ENCODE measurements at regions not wholly inside any gene's neighbourhood (a gene's known extent, or its start where the extent isn't known, plus 50 kb on each side); places are given as distances from the start of the nearest gene placed in this dataset.
A peak's percentile ranks its signal among the peaks of the same experiment; 100 is the strongest.
"Not testable (repeated sequence)": the region's sequence is repeated elsewhere in the genome, so short reads cannot be mapped to it uniquely, and the experiment has no call there.

- DNase-seq (ENCODE audit: low read depth) = no peak
- H3K4me3 ChIP-seq (replicated peaks; ENCODE audit: low read depth, low read length) = no peak overlapping the region
- TF ChIP-seq, protein P1, sequence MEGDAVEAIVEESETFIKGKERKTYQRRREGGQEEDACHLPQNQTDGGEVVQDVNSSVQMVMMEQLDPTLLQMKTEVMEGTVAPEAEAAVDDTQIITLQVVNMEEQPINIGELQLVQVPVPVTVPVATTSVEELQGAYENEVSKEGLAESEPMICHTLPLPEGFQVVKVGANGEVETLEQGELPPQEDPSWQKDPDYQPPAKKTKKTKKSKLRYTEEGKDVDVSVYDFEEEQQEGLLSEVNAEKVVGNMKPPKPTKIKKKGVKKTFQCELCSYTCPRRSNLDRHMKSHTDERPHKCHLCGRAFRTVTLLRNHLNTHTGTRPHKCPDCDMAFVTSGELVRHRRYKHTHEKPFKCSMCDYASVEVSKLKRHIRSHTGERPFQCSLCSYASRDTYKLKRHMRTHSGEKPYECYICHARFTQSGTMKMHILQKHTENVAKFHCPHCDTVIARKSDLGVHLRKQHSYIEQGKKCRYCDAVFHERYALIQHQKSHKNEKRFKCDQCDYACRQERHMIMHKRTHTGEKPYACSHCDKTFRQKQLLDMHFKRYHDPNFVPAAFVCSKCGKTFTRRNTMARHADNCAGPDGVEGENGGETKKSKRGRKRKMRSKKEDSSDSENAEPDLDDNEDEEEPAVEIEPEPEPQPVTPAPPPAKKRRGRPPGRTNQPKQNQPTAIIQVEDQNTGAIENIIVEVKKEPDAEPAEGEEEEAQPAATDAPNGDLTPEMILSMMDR (IDR thresholded peaks at IDR 0.05; ENCODE audit: low read length, missing control alignments) = no peak
These were observed 154.0 kb upstream of the ZNF92 start for GRCh38 chr7:65219623-65220022.

DNA sequence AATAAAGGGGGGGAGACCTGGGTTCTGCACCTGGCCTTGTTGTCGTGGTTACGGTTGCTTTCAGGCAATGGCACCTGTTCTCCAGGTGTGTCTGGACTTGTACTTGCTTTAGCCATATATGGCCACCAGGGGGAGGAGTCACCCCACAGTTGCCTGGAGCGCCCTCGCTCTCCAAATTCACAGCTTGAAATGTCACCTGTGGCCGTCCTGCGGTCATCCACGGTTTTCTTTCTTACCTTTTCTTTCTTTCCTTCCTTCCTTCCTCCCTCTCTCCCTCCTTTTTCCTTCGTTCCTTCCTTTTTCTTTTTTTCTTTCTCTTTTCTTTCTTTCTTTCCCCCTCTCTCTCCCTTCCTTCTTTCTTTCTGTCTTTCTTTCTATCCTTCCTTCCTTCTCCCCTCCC is 157.2 kb upstream of the ZNF92 start:
- H3K4me3 ChIP-seq (replicated peaks; ENCODE audit: low read depth, low read length) = no peak overlapping the region
- peak; percentile 48 for DNase-seq (ENCODE audit: low read depth)
- TF ChIP-seq, protein P1 (IDR thresholded peaks at IDR 0.05; ENCODE audit: low read length, missing control alignments) = peak; percentile 61

DNA sequence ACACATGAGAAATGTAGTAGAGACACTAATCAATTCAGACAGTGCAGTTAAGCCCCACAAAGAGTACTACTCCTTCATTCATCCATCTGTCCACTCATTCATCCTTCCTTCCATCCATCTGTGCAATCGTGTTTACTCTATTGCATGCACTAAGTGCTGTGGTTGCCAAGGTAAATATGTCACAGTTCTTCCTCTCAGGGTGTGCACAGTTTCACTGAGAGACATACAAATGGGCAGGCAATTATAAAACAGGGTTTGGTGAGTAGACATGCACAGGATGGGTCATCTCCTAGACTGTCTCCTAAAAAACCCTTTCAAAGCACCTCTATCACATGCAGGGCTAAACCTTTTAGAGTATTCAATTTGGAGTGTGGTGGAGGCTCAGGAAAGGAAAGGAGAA is 160.4 kb upstream of the ZNF92 start:
- not testable (repeated sequence) for DNase-seq (ENCODE audit: low read depth)

GRCh38 chr7:65199221-65199620 is 174.4 kb upstream of the ZNF92 start:
- not testable (repeated sequence) for DNase-seq (ENCODE audit: low read depth); H3K4me3 ChIP-seq (replicated peaks; ENCODE audit: low read depth, low read length)

More for the DNA sequence above, 160.4 kb upstream of the ZNF92 start:
- not testable (repeated sequence) for H3K4me3 ChIP-seq (replicated peaks; ENCODE audit: low read depth, low read length)

- not testable (repeated sequence) for H3K4me3 ChIP-seq (replicated peaks; ENCODE audit: low read depth, low read length); DNase-seq (ENCODE audit: low read depth)
These were observed 180.2 kb upstream of the ZNF92 start for GRCh38 chr7:65193334-65194058.

DNA sequence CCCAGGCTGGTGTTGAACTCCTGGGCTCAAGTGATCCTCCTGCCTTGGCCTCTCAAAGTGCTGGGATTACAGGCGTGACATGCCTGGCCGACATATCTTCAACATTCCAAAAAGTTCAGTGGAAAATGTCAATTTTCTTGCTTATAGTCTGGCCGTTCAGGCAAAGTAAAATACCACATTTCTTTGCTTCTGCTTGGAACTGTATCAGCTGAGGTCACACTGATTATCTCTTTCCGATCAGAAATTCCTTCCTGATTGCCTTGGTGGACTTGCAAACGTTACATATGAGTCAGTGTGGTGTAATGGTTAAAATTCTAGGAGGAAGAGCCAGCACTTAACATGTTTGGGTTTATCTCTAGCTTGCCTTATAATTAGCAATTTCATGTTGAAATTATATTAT is 170.6 kb upstream of the ERV3-1 start:
- DNase-seq (ENCODE audit: low read depth) = not testable (repeated sequence)

GRCh38 chr7:65150105-65150504 is 143.6 kb upstream of the ERV3-1 start:
- not testable (repeated sequence) for DNase-seq (ENCODE audit: low read depth); H3K4me3 ChIP-seq (replicated peaks; ENCODE audit: low read depth, low read length)

More for the DNA sequence above, 170.6 kb upstream of the ERV3-1 start:
- H3K4me3 ChIP-seq (replicated peaks; ENCODE audit: low read depth, low read length) = not testable (repeated sequence)

DNA sequence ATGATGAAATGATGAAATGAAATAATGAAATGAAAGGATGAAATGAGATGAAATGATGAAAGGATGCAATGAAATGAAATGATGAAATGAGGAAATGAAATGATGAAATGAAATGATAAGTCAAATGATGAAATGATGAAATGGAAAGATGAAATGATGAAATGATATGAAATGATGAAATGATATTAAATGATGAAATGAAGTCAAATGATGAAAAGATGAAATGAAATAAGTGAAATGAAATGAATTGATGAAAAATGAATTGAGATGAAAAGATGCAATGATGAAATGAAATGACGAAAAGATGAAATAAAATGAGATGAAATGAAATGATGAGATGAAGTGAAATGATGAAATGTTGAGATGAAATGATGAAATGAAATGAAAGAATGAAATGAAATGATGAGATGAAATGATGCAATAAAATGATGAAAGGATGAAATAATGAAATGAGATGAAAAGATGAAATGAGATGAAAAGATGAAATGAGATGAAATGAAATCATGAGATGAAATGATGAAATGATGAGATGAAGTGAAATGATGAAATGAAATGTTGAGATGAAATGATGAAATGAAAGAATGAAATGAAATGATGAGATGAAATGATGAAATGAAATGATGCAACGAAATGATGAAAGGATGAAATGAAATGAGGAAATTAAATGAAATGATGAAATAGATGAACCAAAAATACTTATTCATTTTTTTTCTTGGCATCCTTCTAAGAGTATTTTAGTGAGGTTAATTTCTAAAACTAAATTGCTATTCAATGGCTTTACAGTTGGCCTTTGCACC is 139.8 kb upstream of the ERV3-1 start:
- H3K4me3 ChIP-seq (replicated peaks; ENCODE audit: low read depth, low read length); DNase-seq (ENCODE audit: low read depth): not testable (repeated sequence)

DNA sequence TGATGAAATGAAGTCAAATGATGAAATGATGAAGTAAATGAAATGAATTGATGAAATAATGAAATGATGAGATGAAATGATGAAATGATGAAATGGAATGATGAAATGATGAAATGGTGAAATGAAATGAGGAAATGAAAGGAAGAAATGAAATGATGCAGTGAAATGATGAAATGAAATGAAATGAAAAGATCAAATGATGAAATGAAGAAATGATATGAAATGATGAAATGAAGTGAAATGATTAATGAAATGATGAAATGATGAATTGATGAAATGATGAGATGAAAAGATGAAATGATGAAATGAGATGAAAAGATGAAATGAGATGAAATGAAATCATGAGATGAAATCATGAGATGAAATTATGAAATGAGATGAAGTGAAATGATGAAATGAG is 139.2 kb upstream of the ERV3-1 start:
- DNase-seq (ENCODE audit: low read depth); H3K4me3 ChIP-seq (replicated peaks; ENCODE audit: low read depth, low read length): not testable (repeated sequence)

GRCh38 chr7:65145008-65145407 is 138.5 kb upstream of the ERV3-1 start:
- not testable (repeated sequence) for DNase-seq (ENCODE audit: low read depth); H3K4me3 ChIP-seq (replicated peaks; ENCODE audit: low read depth, low read length)

DNA sequence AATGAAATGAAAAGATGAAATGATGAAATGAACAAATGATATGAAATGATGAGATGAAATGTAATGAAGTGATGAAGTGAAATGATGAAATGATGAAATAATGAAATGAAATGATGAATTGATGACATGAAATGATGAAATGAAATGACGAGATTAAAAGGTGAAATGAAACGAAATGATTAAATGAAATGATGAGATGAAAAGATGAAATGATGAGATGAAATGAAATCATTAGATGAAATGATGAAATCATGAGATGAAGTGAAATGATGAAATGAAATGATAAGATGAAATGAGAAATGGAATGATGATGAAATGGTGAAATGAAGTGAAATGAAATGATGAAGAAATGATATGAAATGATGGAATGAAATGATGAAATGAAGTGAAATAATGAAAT is 138.1 kb upstream of the ERV3-1 start:
- not testable (repeated sequence) for H3K4me3 ChIP-seq (replicated peaks; ENCODE audit: low read depth, low read length); DNase-seq (ENCODE audit: low read depth)

DNA sequence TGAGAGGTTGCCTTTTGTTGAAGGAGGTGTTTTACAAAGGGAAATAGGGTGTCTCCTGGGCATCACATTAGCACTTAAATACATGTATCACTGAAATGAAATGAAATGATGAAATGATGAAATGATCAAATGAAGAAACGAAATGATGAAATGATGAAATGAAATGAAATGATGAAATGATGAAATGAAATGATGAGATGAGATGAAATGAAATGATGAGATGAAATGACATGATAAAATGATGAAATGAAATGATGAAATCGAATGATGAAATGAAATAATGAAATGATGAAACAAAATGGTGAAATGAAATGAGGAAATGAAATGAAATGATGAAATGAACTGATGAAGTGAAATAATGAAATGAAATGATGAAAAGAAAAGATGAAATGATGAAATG is 137.6 kb upstream of the ERV3-1 start:
- DNase-seq (ENCODE audit: low read depth); H3K4me3 ChIP-seq (replicated peaks; ENCODE audit: low read depth, low read length): not testable (repeated sequence)

DNA sequence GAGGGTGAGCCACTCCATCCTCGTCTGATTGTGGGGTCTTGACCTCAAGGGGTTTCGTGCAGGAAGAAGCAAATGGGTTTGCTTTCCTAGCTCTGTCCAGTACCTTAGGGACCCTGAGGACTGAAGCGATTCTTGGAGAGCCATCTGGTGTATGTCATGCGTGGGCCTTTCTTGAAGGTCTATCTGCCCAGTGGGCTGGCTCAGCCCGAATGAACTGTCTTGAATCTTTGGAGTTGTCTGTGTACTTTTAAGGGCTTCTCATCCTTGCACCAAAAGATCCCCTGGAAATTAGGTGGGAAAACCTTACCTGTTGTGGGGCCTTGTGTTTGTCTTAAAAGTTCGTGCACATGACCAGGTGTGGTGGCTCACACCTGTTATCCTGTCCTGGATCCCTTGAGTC is 135.4 kb upstream of the ERV3-1 start:
- not testable (repeated sequence) for DNase-seq (ENCODE audit: low read depth); H3K4me3 ChIP-seq (replicated peaks; ENCODE audit: low read depth, low read length)

GRCh38 chr7:65141405-65141778 is 134.9 kb upstream of the ERV3-1 start:
- not testable (repeated sequence) for DNase-seq (ENCODE audit: low read depth)

DNA sequence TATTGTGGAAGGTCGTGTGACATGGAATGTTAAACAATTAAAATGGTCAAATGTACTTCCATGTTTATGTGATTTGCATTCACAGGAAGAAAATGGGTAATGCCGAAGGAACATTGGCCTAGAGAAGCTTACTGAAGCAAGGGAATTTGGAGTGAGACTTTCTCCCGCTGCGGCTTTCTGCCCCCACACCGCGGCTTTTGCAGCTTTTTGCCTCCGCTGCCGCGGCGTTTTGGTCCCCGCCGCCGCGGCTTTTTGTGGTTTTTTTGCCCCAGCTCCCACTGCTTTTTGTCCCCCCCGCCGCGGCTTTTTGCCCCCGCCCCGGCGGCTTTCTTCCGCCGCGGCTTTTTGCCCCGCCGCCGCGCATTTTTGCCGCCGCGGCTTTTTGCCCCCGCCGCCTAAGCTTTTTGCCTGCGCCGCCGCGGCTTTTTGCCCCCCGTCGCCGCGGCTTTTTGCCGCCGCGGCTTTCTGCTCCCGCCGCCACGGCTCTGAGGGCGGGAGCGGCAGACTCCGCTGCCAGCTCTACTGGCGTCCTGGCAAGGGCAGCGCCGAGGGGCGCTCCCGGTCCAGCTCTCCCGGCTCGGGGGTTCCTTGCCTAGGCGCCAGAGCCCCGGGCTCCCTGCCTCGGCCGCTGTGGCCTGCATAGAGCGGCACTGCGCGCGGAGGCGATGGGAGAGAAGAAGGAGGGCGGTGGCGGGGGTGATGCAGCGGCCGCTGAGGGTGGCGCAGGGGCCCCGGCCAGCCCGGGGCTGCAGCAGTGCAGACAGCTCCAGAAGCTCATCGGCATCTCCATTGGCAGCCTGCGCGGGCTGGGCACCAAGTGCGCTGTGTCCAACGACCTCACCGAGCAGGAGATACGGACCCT is 134.3 kb upstream of the ERV3-1 start:
- not testable (repeated sequence) for DNase-seq (ENCODE audit: low read depth); H3K4me3 ChIP-seq (replicated peaks; ENCODE audit: low read depth, low read length)

More at GRCh38 chr7:65141405-65141778, 134.9 kb upstream of the ERV3-1 start:
- not testable (repeated sequence) for H3K4me3 ChIP-seq (replicated peaks; ENCODE audit: low read depth, low read length)

DNA sequence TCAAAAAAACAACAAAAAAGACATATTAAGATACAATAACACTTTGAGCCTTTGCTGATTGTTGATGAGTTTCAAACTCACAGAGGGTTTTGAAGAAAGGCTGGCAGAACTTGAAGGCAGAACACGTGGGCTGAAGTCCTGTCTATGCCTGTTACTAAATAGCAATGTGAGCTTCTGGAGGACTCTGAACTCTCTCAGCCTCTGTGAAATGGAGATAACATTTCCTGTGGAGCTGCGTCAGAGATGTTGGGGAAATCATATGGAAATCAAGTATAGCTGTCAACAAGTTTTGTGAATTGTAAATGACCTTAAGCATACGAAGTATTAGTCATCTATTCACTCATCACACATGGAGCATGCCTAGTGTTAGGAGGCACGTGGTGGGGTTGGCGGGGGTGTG is 130.4 kb upstream of the ERV3-1 start:
- not testable (repeated sequence) for DNase-seq (ENCODE audit: low read depth); H3K4me3 ChIP-seq (replicated peaks; ENCODE audit: low read depth, low read length)
